ENCODE measurements at regions not wholly inside any gene's neighbourhood (a gene's known extent, or its start where the extent isn't known, plus 50 kb on each side); places are given as distances from the start of the nearest gene placed in this dataset.

GRCh38 chr3:159157275-159157674 lies 355.4 kb downstream of the MFSD1 start:
- H3K4me3 ChIP-seq (ENCODE audit: low read length), result no peak overlapping the region
- TF ChIP-seq, protein P1, sequence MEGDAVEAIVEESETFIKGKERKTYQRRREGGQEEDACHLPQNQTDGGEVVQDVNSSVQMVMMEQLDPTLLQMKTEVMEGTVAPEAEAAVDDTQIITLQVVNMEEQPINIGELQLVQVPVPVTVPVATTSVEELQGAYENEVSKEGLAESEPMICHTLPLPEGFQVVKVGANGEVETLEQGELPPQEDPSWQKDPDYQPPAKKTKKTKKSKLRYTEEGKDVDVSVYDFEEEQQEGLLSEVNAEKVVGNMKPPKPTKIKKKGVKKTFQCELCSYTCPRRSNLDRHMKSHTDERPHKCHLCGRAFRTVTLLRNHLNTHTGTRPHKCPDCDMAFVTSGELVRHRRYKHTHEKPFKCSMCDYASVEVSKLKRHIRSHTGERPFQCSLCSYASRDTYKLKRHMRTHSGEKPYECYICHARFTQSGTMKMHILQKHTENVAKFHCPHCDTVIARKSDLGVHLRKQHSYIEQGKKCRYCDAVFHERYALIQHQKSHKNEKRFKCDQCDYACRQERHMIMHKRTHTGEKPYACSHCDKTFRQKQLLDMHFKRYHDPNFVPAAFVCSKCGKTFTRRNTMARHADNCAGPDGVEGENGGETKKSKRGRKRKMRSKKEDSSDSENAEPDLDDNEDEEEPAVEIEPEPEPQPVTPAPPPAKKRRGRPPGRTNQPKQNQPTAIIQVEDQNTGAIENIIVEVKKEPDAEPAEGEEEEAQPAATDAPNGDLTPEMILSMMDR (conservative IDR thresholded peaks at IDR 0.05; ENCODE audit: low read depth, low read length), result no peak
- no peak for DNase-seq (ENCODE audit: low read depth)

GRCh38 chr3:159158213-159158612 lies 356.4 kb downstream of the MFSD1 start:
- TF ChIP-seq, protein P1 (conservative IDR thresholded peaks at IDR 0.05; ENCODE audit: low read depth, low read length), result peak; percentile 42
- DNase-seq (ENCODE audit: low read depth), result no peak
- H3K4me3 ChIP-seq (ENCODE audit: low read length), result no peak overlapping the region

DNA sequence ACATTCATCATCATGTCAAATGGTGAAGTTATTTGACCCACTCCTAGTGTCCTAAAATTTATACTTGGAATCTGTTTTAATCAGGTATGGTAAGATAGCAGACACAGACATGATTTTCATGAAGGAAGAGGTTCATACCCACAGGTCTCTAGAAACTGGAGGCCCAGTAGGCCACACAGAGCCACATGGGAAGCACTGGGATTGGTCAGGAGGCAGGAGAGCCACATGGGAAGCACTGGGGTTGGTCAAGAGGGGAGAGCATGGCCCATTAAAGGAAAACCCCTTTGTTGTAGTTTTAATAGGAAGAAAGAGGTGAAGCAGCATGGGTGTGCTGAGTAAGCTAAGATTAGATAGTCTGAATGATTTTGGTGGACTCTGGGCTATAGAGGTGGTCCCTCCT lies 356.9 kb downstream of the MFSD1 start:
- no peak overlapping the region for H3K4me3 ChIP-seq (ENCODE audit: low read length)
- DNase-seq (ENCODE audit: low read depth), result no peak
- TF ChIP-seq, protein P1 (conservative IDR thresholded peaks at IDR 0.05; ENCODE audit: low read depth, low read length), result no peak

DNA sequence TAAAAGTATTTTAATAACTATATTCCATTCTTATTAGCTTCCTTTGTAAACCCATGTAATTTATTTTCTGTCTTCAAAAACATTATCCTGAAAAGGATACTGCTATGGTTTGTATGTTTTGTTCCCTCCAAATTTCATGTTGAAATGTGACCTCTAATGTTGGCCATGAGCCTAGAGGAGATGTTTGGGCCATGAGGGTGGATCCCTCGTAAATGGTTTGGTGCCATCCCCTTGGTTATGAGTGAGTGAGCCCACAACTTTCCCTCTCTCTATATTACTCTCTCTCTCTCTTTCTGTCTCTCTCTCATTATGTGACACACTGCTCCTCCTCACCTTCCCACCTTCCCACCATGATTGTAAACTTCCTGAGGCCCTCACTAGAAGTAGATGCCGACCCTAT lies 357.7 kb downstream of the MFSD1 start:
- H3K4me3 ChIP-seq (ENCODE audit: low read length), result no peak overlapping the region
- TF ChIP-seq, protein P1 (conservative IDR thresholded peaks at IDR 0.05; ENCODE audit: low read depth, low read length), result no peak
- no peak for DNase-seq (ENCODE audit: low read depth)

- TF ChIP-seq, protein P1 (conservative IDR thresholded peaks at IDR 0.05; ENCODE audit: low read depth, low read length), result no peak
- no peak for DNase-seq (ENCODE audit: low read depth)
- no peak overlapping the region for H3K4me3 ChIP-seq (ENCODE audit: low read length)
These were observed 361.8 kb downstream of the MFSD1 start for GRCh38 chr3:159163656-159164055.

GRCh38 chr3:159165961-159166360 lies 364.1 kb downstream of the MFSD1 start:
- H3K4me3 ChIP-seq (ENCODE audit: low read length), result no peak overlapping the region
- DNase-seq (ENCODE audit: low read depth), result no peak
- TF ChIP-seq, protein P1 (conservative IDR thresholded peaks at IDR 0.05; ENCODE audit: low read depth, low read length), result no peak

- no peak for DNase-seq (ENCODE audit: low read depth)
- H3K4me3 ChIP-seq (ENCODE audit: low read length), result no peak overlapping the region
- TF ChIP-seq, protein P1 (conservative IDR thresholded peaks at IDR 0.05; ENCODE audit: low read depth, low read length), result no peak
These were observed 365.2 kb downstream of the MFSD1 start for GRCh38 chr3:159166899-159167586.
